Neural cell (in vitro differentiated cells): ENCODE measurements at regions not wholly inside any gene's neighbourhood (a gene's known extent, or its start where the extent isn't known, plus 50 kb on each side); places are given as distances from the start of the nearest gene placed in this dataset.

Experiments used
- CTCF ChIP-seq: fragments of 450-650 bp; IDR thresholded peaks from 2 replicates; pipeline ENCODE4 v1.5.1; 2014; ENCODE audit warnings: antibody characterized with exemption, mild to moderate bottlenecking, moderate library complexity; ENCODE audit not compliant: poor library complexity, severe bottlenecking
- EP300 ChIP-seq: fragments of 450-650 bp; conservative IDR thresholded peaks from 2 replicates; pipeline ENCODE4 v1.6.1; 2014; ENCODE audit warnings: antibody characterized with exemption, mild to moderate bottlenecking, moderate library complexity; ENCODE audit not compliant: poor library complexity, severe bottlenecking
- MXI1 ChIP-seq: fragments of 450-650 bp; conservative IDR thresholded peaks from 2 replicates; pipeline ENCODE4 v1.6.1; 2014; ENCODE audit warnings: antibody characterized with exemption, mild to moderate bottlenecking; ENCODE audit not compliant: poor library complexity, severe bottlenecking

GRCh38 chr1:94637121-94637520 is 95.6 kb upstream of the F3 start:
- TF ChIP-seq EP300 (no peak), CTCF (no peak), MXI1 (no peak)
